GM12891 (cell line): ENCODE measurements at regions not wholly inside any gene's neighbourhood (a gene's known extent, or its start where the extent isn't known, plus 50 kb on each side); places are given as distances from the start of the nearest gene placed in this dataset.

Experiments used
- PAX5 ChIP-seq: IDR thresholded peaks from 2 replicates; pipeline ENCODE4 v1.6.1; 2011; ENCODE audit warnings: low read length, moderate library complexity, mild to moderate bottlenecking; ENCODE audit not compliant: insufficient read depth, severe bottlenecking
- POLR2A ChIP-seq: IDR thresholded peaks from 2 replicates; pipeline ENCODE4 v1.6.1; 2011; ENCODE audit warnings: low read depth, low read length, control low read depth

- TF ChIP-seq POLR2A (no peak), PAX5 (no peak)
Observed at GRCh38 chr10:71025535-71025934, 137.2 kb upstream of the PCBD1 start.
